Hematopoietic multipotent progenitor cell treated with erythropoietin and hydrocortisone succinate and interleukin-3 and kit ligand, for 6 days (in vitro differentiated cells): ENCODE measurements at regions not wholly inside any gene's neighbourhood (a gene's known extent, or its start where the extent isn't known, plus 50 kb on each side); places are given as distances from the start of the nearest gene placed in this dataset.
"Not testable (repeated sequence)": the region's sequence is repeated elsewhere in the genome, so short reads cannot be mapped to it uniquely, and the experiment has no call there.

Source experiments
- DNase-seq: peaks from one replicate; pipeline ENCODE4 v3.0.0-alpha.2; 2015

- no peak for DNase-seq
Observed at GRCh38 chr9:13809401-13809800, 504.5 kb downstream of the NFIB start.

DNA sequence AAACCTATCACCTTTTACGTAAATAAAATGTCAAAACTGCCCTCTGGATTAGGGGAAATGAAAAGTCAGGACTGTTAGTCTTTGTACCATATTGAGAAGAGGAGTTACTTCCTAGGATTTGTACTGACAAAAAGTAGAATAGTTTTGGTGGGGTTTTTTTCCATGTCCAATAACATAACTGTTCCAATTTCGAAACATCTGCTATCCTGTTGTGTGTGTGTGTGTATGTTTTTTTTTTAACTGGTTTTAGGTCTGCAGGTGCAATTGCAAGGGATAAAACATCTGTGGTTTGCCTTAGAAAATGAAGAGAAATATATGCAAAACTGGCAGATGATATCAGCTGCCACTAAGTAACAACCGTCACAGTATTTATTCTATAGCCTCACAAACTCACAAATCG is 506.8 kb downstream of the NFIB start:
- DNase-seq = no peak

DNA sequence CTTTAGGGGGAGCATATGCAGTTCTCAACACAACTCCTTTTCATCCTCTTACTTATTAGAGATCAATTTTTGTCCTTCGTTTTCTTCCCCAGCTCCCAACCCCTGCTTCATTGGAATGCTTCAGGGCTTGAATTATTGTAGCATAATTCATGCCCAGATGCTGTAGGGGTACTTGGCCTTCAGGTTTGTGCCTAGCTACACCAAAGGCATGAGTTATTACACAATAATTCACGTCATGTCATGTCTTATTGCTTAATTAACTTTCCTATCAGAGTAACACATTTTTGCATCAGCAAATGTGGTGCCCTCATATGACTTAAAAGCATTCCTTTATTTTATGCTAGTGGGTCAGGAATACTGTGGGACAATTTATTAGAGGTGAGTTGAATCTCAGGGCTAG is 507.2 kb downstream of the NFIB start:
- DNase-seq = no peak

- DNase-seq = no peak
Observed at GRCh38 chr9:13805546-13805945, 508.4 kb downstream of the NFIB start.

- no peak for DNase-seq
Observed at GRCh38 chr9:13804532-13804931, 509.4 kb downstream of the NFIB start.

- no peak for DNase-seq
Observed at GRCh38 chr9:13800776-13801175, 513.2 kb downstream of the NFIB start.

DNA sequence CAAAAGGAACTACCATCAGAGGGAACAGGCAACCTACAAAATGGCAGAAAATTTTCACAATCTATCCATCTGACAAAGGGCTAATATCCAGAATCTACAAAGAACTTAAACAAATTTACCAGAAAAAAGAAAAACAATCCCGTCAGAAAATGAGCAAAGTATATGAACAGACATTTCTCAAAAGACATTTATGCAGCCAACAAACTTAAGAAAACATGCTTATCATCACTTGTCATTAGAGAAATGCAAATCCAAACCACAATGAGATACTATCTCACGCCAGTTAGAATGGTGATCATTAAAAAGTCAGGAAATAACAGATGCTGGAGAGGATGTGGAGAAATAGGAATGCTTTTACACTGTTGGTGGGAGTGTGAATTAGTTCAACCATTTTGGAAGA is 516.2 kb downstream of the NFIB start:
- DNase-seq = not testable (repeated sequence)

- no peak for DNase-seq
Observed at GRCh38 chr9:13791816-13792215, 512.3 kb upstream of the MPDZ start.

GRCh38 chr9:13790055-13790454 is 510.6 kb upstream of the MPDZ start:
- DNase-seq = no peak

- no peak for DNase-seq
Observed at GRCh38 chr9:13787234-13787833, 507.8 kb upstream of the MPDZ start.

DNA sequence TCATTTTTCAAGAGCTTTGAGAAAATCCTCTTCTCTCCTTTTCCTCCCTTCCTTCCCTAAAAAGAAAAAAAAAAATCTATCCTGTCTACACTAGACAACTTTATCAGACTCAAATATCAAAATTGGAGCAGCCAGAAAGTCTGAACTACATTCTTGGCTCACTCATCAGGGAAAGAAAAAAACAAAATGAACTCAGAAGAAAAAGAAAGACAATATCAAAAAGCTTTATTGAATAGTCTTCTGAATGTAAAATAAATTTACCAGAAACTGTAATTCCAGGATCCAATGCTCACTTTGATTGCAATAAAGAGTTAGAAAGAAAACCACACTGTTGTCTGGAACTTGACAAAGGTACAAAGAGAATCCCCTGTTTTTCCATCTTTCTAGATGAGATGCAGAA is 507.2 kb upstream of the MPDZ start:
- DNase-seq = no peak

- DNase-seq = no peak
Observed at GRCh38 chr9:13786131-13786530, 506.6 kb upstream of the MPDZ start.

GRCh38 chr9:13779106-13779505 is 499.6 kb upstream of the MPDZ start:
- no peak for DNase-seq

- DNase-seq = no peak
Observed at GRCh38 chr9:13778631-13779030, 499.1 kb upstream of the MPDZ start.

DNA sequence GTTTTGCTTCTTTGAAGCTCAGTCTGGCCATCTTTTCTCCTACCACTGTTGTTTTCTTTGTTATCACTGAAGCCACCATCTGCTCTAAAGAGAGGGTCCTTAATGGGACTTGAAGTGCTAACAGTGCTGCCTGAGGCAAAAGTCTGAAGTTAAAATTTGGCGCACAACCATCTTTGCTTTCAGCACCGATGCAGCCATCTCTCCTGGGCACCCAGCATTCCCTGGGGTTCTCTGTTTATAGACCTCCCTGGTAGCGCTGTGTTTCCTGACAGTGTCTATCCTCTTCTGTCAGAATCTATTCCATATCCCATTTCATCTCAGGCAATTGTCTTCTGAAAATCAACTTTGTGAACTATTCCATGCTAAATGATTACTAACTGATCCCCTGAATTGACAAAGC is 491.5 kb upstream of the MPDZ start:
- DNase-seq = no peak

DNA sequence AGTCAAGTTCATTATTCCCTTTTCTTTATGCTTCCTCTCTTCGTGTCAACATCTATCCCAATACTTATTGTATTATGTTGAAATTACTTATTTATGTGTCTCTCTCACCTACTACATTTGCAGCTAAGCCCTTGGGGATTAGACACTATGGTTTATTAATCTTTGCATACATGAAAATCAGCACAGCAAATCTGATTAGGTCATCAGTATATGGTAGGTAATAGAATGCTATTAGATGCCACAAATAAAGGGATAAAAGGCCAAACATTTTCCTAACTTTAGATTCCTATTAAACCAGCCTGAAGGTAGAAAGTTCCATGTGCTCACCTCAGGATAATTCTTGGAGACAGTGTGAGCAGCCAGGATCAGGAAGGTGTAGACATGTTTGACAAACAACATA is 490.1 kb upstream of the MPDZ start:
- DNase-seq = no peak

GRCh38 chr9:13769006-13769405 is 489.5 kb upstream of the MPDZ start:
- no peak for DNase-seq

DNA sequence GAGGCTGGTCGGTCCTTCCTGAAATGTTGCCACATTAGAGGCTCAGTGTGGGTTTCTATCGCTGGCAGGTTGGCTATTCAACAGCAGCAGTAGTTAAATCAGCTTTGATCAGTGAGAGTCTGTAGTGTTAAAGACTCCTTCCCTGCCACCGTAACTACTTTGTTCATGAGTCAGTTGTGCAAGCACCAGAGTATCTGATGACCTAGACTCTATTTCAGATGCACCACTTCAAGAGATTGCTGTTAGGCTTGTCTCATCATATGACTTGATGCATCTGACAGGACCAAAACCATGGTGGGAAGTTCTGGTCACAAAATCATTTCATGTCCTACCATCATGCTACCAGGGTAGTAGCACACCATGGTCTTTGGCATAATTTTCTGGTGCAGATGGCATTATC is 482.7 kb upstream of the MPDZ start:
- DNase-seq = no peak

GRCh38 chr9:13759551-13759950 is 480.1 kb upstream of the MPDZ start:
- no peak for DNase-seq

DNA sequence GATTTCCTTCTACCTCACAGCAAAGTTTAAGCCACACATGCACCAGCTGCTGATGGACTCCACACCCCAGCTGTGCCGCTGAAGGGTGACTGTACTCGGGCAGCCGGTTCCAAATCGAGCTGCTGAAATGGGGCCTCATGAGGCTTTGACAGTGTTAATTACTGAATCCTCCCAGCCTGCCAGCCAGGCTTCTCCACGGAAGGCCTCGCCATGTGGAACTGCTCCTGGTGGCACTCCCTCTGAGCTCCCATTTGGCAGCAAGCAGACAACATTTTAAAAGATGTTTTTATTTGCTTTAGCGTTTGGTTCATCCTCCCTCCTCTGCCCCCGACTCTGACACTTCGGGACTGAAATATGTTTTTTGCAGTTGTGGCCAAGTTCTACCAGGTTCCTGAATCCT is 479.4 kb upstream of the MPDZ start:
- DNase-seq = no peak

GRCh38 chr9:13756943-13757342 is 477.5 kb upstream of the MPDZ start:
- DNase-seq = no peak

GRCh38 chr9:13755551-13755950 is 476.1 kb upstream of the MPDZ start:
- DNase-seq = no peak

- DNase-seq = no peak
Observed at GRCh38 chr9:13750639-13751038, 471.1 kb upstream of the MPDZ start.

DNA sequence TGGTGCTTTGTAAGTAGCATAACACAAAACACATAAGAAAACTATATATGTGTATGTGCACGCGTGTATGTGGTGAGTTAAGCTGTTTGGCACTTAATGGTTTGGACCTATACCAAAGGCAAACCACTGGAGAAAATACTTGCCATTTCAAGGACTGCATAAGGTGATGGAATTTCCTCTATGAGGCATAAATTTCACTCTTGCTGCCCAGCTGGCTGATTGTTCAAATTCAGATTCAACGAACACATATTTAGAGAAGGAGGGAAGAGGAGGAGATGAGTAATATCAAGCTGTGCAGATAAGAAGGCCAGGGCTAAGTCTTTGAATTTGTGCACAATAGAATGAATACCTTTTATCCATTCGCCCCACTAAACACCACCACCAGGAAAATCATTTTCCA is 470.6 kb upstream of the MPDZ start:
- DNase-seq = no peak

DNA sequence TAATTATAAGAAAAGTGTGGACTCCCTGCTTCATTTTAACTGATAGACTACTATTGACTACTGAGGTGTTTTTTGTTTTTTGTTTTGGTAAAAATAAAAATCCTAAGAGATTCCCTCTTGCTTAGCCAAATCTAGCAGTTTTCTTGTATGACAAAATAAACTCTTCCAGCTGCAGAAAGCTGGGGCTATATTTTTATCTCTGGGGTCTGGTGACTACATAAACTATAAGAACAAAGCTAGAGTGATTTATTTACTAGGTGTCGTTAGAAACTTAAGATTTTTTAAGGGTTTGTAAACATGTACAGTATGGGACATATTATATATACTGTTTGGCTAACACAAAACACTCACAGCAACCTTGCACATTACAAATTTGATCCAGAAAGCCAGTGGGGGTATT is 467.4 kb upstream of the MPDZ start:
- no peak for DNase-seq
